CD8-positive, alpha-beta memory T cell (primary cell): ENCODE measurements at regions not wholly inside any gene's neighbourhood (a gene's known extent, or its start where the extent isn't known, plus 50 kb on each side); places are given as distances from the start of the nearest gene placed in this dataset.

Experiments
- CTCF ChIA-PET: fragments of 350-600 bp; sonication (Branson Sonifier 250); formaldehyde crosslinking; loops from one replicate; lab custom pipeline; 2021; ENCODE audit warnings: antibody characterized with exemption; lab: Charles Lee
- POLR2A ChIA-PET: fragments of 350-600 bp; sonication (Branson Sonifier 250); formaldehyde crosslinking; loops from one replicate; lab custom pipeline; 2021; ENCODE audit warnings: antibody characterized with exemption; lab: Charles Lee
- DNase-seq, 5 donors: peaks; one replicate each; pipeline versions ENCODE4 v3.0.0 to v3.0.0-alpha.2; 2020 to 2022; ENCODE audit warnings: mixed read lengths in 1 of 5
- H3K27ac ChIP-seq: one replicate; pipeline ENCODE4 v1.7.0; 2013; ENCODE audit warnings: low read depth, mild to moderate bottlenecking, low read length, moderate library complexity
- H3K27me3 ChIP-seq: 2 replicates; pipeline ENCODE4 v1.7.0; 2013; ENCODE audit warnings: low read length, mild to moderate bottlenecking; ENCODE audit not compliant: insufficient read depth, poor library complexity, severe bottlenecking
- H3K36me3 ChIP-seq: 2 replicates; pipeline ENCODE4 v1.7.0; 2013; ENCODE audit warnings: mild to moderate bottlenecking, low read length, moderate library complexity; ENCODE audit not compliant: insufficient read depth
- H3K4me1 ChIP-seq: 2 replicates; pipeline ENCODE4 v1.7.0; 2013; ENCODE audit warnings: mild to moderate bottlenecking, low read length, moderate library complexity; ENCODE audit not compliant: insufficient read depth
- H3K4me3 ChIP-seq: 2 replicates; pipeline ENCODE4 v1.7.0; 2013; ENCODE audit warnings: mild to moderate bottlenecking, low read length
- H3K9me3 ChIP-seq: 2 replicates; pipeline ENCODE4 v1.7.0; 2013; ENCODE audit warnings: mild to moderate bottlenecking, low read length
- H3K27ac Mint-ChIP-seq, 8 donors: one replicate each; pipeline ENCODE4 v1.8.0; 2020 to 2021; ENCODE audit warnings: mixed read lengths in 8 of 8, mild to moderate bottlenecking in 6 of 8, inconsistent platforms in 3 of 8, moderate library complexity in 3 of 8
- H3K27me3 Mint-ChIP-seq, 2 donors: one replicate each; pipeline ENCODE4 v1.8.0; 2020 to 2021; ENCODE audit warnings: mixed read lengths in 2 of 2, mild to moderate bottlenecking in 1 of 2, moderate library complexity in 1 of 2
- H3K36me3 Mint-ChIP-seq, 3 donors: one replicate each; pipeline ENCODE4 v1.8.0; 2020 to 2021; ENCODE audit warnings: mixed read lengths in 3 of 3, inconsistent platforms in 1 of 3, mild to moderate bottlenecking in 1 of 3
- H3K4me1 Mint-ChIP-seq, 3 donors: one replicate each; pipeline ENCODE4 v1.8.0; 2020 to 2021; ENCODE audit warnings: mixed read lengths in 3 of 3, inconsistent platforms in 1 of 3, mild to moderate bottlenecking in 1 of 3
- H3K4me3 Mint-ChIP-seq, 7 donors: one replicate each; pipeline ENCODE4 v1.8.0; 2020 to 2021; ENCODE audit warnings: mixed read lengths in 7 of 7, mild to moderate bottlenecking in 6 of 7, moderate library complexity in 4 of 7, inconsistent platforms in 2 of 7
- H3K9me3 Mint-ChIP-seq, 5 donors: one replicate each; pipeline ENCODE4 v1.8.0; 2020 to 2022; ENCODE audit warnings: mixed read lengths in 5 of 5, mild to moderate bottlenecking in 3 of 5, moderate library complexity in 2 of 5, inconsistent platforms in 1 of 5

- no peak overlapping the region for H3K27ac ChIP-seq
- Mint-ChIP-seq H3K27ac (no peak overlapping the region), H3K9me3 (peaks cover 0 to 6% (median 2%) of the 10 kb centered on the region in 5 donors), H3K36me3 (no peaks in the 10 kb centered on the region), H3K27me3 (no peaks in the 10 kb centered on the region), H3K4me3 (no peak overlapping the region), H3K4me1 (no peaks in the 10 kb centered on the region)
- CTCF ChIA-PET = no interaction called here
- POLR2A ChIA-PET = no interaction called here
- no peaks in the 10 kb centered on the region for H3K4me1 ChIP-seq
- no peak overlapping the region for H3K4me3 ChIP-seq
- no peaks in the 10 kb centered on the region for H3K36me3 ChIP-seq
- H3K9me3 ChIP-seq = no peaks in the 10 kb centered on the region
- H3K27me3 ChIP-seq = no peaks in the 10 kb centered on the region
- no peak for DNase-seq
Measured at GRCh38 chr3:63094642-63095408, 183.3 kb upstream of the SYNPR start.

DNA sequence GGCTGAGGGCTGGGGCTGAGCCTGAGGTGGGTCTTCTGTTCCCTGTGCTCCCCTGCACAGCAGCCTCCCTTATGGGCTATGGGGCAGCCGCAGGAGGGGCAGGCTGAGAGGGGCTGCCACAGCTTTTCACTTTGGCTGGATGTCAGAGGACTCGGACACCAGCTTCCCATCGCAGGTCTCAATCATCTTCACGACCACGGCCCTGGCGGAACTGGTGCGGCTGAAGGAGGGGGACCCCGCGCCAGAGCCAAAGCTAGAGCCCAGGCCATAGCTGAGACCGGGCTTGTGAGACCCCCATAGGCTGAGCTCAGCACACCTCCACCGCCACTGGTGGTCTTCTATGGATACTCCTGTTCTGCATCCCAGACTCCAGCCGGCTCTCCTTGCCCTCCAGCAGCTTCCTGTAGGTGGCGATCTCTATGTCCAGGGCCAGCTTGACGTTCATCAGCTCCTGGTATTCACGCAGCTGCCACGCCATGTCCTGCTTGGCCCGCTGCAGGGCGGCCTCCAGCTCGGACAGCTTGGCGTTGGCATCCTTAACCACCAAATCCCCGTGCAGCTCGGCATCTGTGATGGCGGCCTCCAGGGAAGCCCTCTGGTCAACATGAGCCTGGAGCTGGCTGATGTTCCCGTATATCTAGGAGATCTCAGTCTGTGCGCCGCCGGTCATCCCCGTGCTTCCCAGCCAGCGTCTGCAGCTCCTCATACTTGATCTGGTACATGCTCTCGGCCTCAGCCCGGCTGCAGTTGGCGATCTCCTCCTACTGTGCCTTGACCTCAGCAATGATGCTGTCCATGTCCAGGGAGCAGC lies 181.7 kb upstream of the SYNPR start:
- ChIA-PET POLR2A (no interaction called here), CTCF (no interaction called here)
- Histone ChIP-seq H3K4me1 (no peaks in the 10 kb centered on the region), H3K9me3 (no peaks in the 10 kb centered on the region), H3K36me3 (no peaks in the 10 kb centered on the region), H3K4me3 (no peak overlapping the region), H3K27me3 (no peaks in the 10 kb centered on the region), H3K27ac (no peak overlapping the region)
- Mint-ChIP-seq H3K4me3 (no peak overlapping the region), H3K36me3 (no peaks in the 10 kb centered on the region), H3K27ac (no peak overlapping the region), H3K27me3 (no peaks in the 10 kb centered on the region), H3K4me1 (no peaks in the 10 kb centered on the region), H3K9me3 (peaks cover 0 to 4% (median 0%) of the 10 kb centered on the region in 5 donors)
- no peak for DNase-seq

GRCh38 chr3:63097396-63097795 lies 180.7 kb upstream of the SYNPR start:
- Histone ChIP-seq H3K4me3 (no peak overlapping the region), H3K27ac (no peak overlapping the region), H3K9me3 (no peaks in the 10 kb centered on the region), H3K4me1 (no peaks in the 10 kb centered on the region), H3K27me3 (no peaks in the 10 kb centered on the region), H3K36me3 (no peaks in the 10 kb centered on the region)
- Mint-ChIP-seq H3K36me3 (no peaks in the 10 kb centered on the region), H3K4me3 (no peak overlapping the region), H3K27ac (no peak overlapping the region), H3K4me1 (no peaks in the 10 kb centered on the region), H3K27me3 (no peaks in the 10 kb centered on the region), H3K9me3 (peaks cover 0 to 4% (median 0%) of the 10 kb centered on the region in 5 donors)
- POLR2A ChIA-PET = no interaction called here
- no peak for DNase-seq
- CTCF ChIA-PET = no interaction called here

GRCh38 chr3:63116922-63117321 lies 161.2 kb upstream of the SYNPR start:
- H3K27me3 ChIP-seq = no peaks in the 10 kb centered on the region
- H3K9me3 ChIP-seq = no peaks in the 10 kb centered on the region
- no peak overlapping the region for H3K4me3 Mint-ChIP-seq
- DNase-seq = no peak
- no peaks in the 10 kb centered on the region for H3K36me3 Mint-ChIP-seq
- POLR2A ChIA-PET = no interaction called here
- CTCF ChIA-PET = interaction anchor here (1.2 kb wide), 1 partner anchor 14 kb away, joined by 3 read pairs; no protein-coding TSS in a partner anchor
- H3K36me3 ChIP-seq = no peaks in the 10 kb centered on the region
- no peaks in the 10 kb centered on the region for H3K27me3 Mint-ChIP-seq
- no peak overlapping the region for H3K4me3 ChIP-seq
- H3K9me3 Mint-ChIP-seq = peaks cover 0 to 11% (median 9%) of the 10 kb centered on the region in 5 donors
- H3K27ac Mint-ChIP-seq = no peak overlapping the region
- no peaks in the 10 kb centered on the region for H3K4me1 ChIP-seq
- H3K27ac ChIP-seq = no peak overlapping the region
- no peaks in the 10 kb centered on the region for H3K4me1 Mint-ChIP-seq

GRCh38 chr3:63124090-63124489 lies 154.0 kb upstream of the SYNPR start:
- Mint-ChIP-seq H3K27me3 (peaks cover 0 to 1% of the 10 kb centered on the region in 2 donors), H3K36me3 (peaks cover 0 to 1% (median 0%) of the 10 kb centered on the region in 3 donors), H3K9me3 (peaks cover 2 to 19% (median 5%) of the 10 kb centered on the region in 5 donors), H3K4me1 (no peaks in the 10 kb centered on the region), H3K27ac (no peak overlapping the region), H3K4me3 (no peak overlapping the region)
- no peak overlapping the region for H3K27ac ChIP-seq
- H3K9me3 ChIP-seq = no peaks in the 10 kb centered on the region
- no peak overlapping the region for H3K4me3 ChIP-seq
- no peaks in the 10 kb centered on the region for H3K36me3 ChIP-seq
- no peaks in the 10 kb centered on the region for H3K4me1 ChIP-seq
- no peak for DNase-seq
- ChIA-PET CTCF (no interaction called here), POLR2A (no interaction called here)
- H3K27me3 ChIP-seq = no peaks in the 10 kb centered on the region

DNA sequence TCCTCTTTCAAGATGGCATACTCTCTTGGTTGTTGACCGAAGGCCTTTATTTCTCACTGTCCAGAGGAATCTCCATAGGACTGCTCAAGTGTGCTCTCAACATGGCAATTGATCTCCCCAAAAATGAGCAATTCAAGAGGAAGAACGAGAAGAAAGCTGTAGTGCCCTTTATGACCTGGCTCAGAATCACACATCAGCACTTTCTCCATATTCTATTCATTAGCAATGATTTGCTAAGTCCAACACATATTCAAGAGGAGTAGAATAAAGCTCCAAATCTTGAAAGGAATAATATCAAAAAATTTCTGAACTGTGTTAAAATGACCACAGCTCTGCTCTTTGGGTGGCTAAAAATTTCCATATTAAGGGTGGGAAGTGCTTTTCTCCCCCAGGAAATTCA lies 151.6 kb upstream of the SYNPR start:
- POLR2A ChIA-PET = no interaction called here
- Histone ChIP-seq H3K4me1 (no peaks in the 10 kb centered on the region), H3K27me3 (no peaks in the 10 kb centered on the region), H3K9me3 (no peaks in the 10 kb centered on the region), H3K36me3 (no peaks in the 10 kb centered on the region), H3K4me3 (no peak overlapping the region), H3K27ac (no peak overlapping the region)
- DNase-seq = no peak
- H3K4me3 Mint-ChIP-seq = no peak overlapping the region
- H3K27me3 Mint-ChIP-seq = peaks cover 0 to 1% of the 10 kb centered on the region in 2 donors
- peaks cover 0 to 1% (median 0%) of the 10 kb centered on the region in 3 donors for H3K36me3 Mint-ChIP-seq
- CTCF ChIA-PET = no interaction called here
- no peaks in the 10 kb centered on the region for H3K4me1 Mint-ChIP-seq
- peaks cover 0 to 23% (median 7%) of the 10 kb centered on the region in 5 donors for H3K9me3 Mint-ChIP-seq
- no peak overlapping the region for H3K27ac Mint-ChIP-seq

DNA sequence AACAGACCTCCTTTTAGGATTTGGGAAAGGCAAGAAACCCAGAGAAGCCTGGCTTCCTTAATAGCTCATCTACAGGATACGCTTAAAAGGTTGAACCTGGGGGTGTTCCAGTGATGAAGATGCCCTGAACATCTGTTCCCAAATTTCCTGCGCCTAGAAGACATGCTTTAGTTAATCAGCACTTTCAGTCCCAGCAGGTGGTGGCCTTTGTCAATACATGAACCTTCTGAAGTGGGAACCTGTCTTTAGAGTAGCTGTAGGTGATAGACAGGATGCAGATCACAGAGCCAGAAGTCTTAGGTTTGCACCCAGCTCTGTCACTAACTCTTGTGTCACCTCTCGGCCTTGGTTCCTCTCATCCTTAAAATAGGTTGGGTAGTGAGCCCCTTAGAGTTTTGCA lies 149.7 kb upstream of the SYNPR start:
- Mint-ChIP-seq H3K36me3 (no peaks in the 10 kb centered on the region), H3K27ac (no peak overlapping the region), H3K27me3 (peaks cover 0 to 1% of the 10 kb centered on the region in 2 donors), H3K9me3 (peaks cover 0 to 18% (median 4%) of the 10 kb centered on the region in 5 donors), H3K4me1 (no peaks in the 10 kb centered on the region), H3K4me3 (no peak overlapping the region)
- H3K36me3 ChIP-seq = no peaks in the 10 kb centered on the region
- ChIA-PET POLR2A (no interaction called here), CTCF (no interaction called here)
- H3K27me3 ChIP-seq = no peaks in the 10 kb centered on the region
- no peaks in the 10 kb centered on the region for H3K4me1 ChIP-seq
- no peaks in the 10 kb centered on the region for H3K9me3 ChIP-seq
- no peak overlapping the region for H3K4me3 ChIP-seq
- DNase-seq = no peak
- H3K27ac ChIP-seq = no peak overlapping the region

DNA sequence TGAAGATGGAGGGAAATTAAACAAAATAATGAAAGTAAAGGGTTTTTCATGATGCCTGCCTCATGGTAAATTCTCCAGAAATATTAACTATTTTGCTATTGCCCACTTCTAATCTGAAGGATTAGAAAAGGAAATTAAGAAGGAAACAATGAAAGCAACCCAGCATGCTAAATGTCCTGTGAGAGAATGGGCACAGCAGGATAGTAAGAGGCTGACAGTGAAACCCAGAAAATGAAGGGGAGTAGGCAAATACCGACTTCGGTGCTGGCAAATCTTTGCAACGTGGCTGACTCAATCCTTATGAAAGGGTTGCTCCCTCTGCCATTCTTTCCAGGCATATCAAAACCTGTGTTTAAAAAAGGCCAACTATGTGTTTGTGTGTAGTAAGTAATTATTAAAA lies 147.5 kb upstream of the SYNPR start:
- H3K36me3 ChIP-seq = no peaks in the 10 kb centered on the region
- no peak overlapping the region for H3K27ac ChIP-seq
- Mint-ChIP-seq H3K4me3 (no peak overlapping the region), H3K9me3 (peaks cover 0 to 19% (median 2%) of the 10 kb centered on the region in 5 donors), H3K27ac (no peak overlapping the region), H3K36me3 (no peaks in the 10 kb centered on the region), H3K4me1 (no peaks in the 10 kb centered on the region), H3K27me3 (no peaks in the 10 kb centered on the region)
- ChIA-PET CTCF (no interaction called here), POLR2A (no interaction called here)
- H3K9me3 ChIP-seq = no peaks in the 10 kb centered on the region
- no peak overlapping the region for H3K4me3 ChIP-seq
- no peaks in the 10 kb centered on the region for H3K4me1 ChIP-seq
- no peak for DNase-seq
- H3K27me3 ChIP-seq = no peaks in the 10 kb centered on the region
